ENCODE measurements at regions not wholly inside any gene's neighbourhood (a gene's known extent, or its start where the extent isn't known, plus 50 kb on each side); places are given as distances from the start of the nearest gene placed in this dataset.

DNA sequence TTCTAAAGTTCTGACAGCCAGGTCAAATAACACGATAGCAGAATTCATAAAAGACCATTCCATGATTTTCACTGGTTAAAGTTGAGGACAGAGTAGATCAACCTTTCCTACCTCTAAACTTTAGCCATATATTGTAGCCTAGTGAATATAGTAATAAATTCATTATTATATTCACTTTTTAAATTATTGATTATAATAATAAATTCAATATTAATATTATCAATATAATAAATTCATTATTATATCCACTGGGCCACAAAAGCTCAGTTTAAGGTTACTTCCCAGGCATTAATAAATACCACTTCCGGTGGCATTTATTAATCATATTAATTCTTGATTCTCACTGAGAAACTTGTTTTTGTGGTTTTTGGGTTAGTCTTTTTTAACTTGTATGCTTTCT lies 85.7 kb upstream of the GPC6 start:
- DNase-seq (ENCODE audit: low read depth) = no peak

DNA sequence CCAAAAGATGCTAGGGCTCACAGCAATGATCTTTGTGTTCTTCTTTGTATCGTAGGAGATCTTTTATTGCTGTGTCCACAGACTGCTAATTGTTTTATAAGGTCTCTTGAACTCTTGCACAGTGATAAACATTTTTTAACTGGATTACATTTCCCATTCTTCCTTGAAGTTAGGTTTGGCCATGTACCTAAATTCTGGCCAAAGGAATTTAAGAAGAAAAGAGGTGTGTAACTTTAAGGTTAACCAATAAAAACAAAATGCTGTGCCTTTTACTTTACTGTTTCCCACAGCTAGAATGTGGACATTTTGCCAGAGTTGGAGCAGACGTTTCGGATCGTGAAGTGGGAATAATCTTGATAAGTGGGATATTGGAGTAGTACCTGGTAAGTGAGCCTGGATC lies 82.6 kb upstream of the GPC6 start:
- DNase-seq (ENCODE audit: low read depth) = no peak

DNA sequence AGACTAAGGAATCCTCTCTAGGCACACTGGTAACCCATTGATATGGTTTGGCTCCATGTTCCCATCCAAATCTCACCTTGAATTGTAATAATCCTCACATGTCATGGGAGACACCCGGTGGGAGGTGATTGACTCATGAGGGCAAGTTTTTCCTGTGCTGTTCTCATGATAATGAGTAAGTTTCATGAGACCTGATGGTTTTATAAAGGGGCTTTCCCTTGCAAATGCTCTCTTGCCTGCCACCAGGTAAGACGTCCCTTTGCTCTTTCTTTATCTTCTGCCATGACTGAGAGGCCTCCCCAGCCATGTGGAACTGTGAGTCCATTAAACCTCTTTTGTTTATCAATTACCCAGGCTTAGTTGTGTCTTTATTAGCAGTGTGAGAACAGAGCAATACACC lies 81.4 kb upstream of the GPC6 start:
- DNase-seq (ENCODE audit: low read depth) = no peak

DNA sequence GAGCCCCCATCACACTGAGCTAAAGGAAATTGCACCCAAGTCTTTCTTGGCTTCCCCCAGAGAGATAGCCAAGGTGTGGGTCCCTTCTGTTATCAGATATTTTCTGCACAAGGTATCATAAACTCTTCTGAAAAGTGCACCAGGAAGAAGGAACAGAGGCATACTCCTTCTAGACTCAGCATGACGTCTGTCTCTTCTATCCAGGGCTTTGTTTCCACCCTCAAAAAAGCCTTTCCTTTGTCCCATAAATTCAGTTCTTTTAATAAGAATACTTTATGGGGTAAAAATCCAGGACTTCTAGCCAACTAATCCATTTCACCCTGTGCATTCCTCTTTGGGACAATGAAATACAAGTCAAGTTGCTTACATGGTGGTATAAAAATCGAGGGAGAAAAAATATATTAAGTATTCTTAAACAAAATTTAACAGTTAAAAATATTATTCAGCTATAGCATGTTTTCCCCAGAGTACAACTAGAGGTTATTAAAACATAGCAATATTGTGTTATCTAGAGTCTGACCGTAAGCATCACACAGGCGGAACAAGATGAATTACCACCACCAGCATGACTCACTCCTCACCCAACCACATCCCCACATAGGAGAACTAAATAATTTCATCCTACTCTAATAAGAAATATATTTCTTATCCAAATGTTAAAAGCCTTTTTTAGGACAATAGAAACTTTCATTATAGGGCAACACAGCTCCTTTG lies 79.9 kb upstream of the GPC6 start:
- no peak for DNase-seq (ENCODE audit: low read depth)

DNA sequence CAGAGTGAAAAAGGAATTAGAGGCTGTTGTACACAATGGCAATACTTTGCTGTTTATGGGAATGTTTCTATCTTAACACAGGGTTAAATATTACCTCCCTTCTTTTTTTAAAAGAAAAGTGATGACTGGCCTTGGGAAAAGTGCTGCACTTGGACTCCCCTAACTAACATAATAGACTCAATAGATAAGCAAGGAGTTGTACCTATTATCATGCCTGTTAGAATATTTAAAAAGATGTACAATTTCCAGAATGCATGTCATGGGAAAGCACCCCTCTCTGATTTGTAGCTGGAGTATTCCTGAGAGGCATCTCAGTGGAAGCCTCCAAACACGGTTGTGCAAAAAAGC lies 79.3 kb upstream of the GPC6 start:
- no peak for DNase-seq (ENCODE audit: low read depth)

DNA sequence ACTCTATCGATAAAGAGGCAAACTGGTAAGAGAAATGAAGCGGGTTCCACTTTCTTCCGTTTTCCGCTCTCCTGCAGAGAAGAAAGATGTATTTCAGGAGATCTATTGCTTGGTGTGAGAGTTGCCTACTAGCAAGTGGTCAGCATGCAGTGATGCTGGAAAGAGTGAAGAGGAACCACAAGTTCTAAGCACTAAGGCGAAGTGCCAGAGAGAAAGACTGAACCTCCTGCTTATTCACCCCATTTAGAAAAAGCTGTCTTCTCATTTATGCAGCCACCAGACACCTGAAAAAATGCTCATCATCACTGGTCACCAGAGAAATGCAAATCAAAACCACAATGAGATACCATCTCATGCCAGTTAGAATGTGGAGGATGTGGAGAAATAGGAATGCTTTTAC lies 78.7 kb upstream of the GPC6 start:
- DNase-seq (ENCODE audit: low read depth) = no peak

DNA sequence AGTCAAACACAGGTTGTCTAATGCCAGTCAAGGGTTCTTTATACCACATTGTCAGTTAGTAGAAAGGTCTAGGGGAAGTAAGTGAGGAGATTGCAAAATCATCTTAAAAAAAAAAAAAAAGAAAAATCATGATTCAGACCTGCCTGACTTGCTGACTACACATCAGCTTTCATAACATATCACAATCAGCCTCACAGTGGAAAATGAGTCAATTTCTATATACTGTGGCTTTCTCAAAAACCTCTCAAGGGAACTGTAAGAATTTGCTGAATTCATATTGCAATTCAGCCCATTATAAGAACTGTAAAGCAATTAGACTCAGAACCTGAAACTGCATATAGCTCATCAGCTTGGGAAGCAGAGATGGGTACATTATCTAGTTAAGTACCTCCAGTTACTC lies 75.3 kb upstream of the GPC6 start:
- DNase-seq (ENCODE audit: low read depth) = no peak

DNA sequence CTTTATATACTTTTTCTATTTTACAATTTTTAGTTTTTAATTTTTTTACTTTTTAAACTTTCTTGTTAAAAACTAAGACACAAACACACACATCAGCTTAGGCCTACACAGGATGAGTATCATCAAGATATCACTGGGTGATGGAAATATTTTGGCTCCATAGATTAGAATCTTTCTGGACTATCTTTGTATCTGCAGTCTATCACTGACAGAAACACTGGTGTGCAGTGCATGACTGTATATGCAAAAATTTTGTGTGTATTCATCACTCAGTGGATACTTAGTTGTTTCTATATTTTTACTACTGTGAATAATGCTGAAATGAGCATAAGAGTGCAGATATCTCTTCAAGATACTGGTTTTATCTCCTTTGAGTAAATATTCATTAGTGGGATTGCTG lies 68.0 kb upstream of the GPC6 start:
- no peak for DNase-seq (ENCODE audit: low read depth)

DNA sequence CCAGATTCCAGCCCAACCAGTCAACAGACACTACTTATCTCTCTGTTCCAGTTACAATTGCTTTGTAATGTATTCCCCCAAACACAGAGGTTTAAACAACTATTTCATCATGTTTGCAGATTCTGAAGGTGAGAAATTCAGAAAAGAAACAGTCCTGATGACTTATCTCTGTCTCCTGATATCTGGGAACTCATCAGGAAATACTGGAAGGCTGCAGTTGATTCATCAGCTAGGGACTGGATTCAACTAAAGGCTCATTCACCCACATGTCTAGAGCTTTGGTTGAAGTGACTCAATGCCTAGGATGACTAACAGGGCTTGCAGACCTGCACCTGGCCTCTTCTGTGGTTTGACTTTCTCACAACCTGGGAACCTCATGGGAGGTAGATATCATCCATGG lies 56.6 kb upstream of the GPC6 start:
- no peak for DNase-seq (ENCODE audit: low read depth)

DNA sequence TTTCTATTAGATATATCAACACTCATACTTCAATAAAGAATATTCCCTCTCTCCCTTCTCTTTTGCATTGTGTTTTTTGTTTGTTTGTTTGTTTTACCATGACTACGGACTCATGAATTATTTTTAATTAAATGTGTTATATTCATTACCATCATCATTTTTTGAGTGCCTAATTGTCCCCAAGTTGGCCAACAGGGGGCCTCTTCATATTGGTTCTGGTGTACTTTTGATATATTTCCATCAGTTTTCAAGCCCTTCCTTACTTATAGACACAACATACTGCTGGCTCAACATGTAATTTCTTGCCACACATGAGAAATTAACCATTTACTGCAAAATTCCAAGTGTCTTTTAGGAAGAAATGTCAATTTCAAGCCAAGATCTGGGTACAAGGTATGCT lies 54.5 kb upstream of the GPC6 start:
- DNase-seq (ENCODE audit: low read depth) = no peak

DNA sequence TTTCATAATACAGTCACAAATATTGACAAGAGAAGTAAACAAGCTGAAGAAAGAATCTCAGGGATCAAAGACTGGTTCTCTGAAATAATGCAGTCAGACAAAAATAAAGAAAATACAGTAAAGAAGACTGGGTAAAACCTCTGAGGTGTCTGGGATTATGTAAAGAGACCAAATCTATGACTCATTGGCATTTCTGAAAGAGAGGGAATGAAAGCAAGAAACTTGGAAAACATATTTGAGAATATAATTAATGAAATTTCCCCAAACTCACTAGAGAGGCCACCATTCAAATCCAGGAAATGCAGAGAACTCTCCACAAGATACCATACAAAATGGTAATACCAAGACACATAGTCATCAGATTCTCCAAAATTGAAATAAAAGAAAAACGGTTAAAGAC lies 53.0 kb upstream of the GPC6 start:
- DNase-seq (ENCODE audit: low read depth) = no peak

DNA sequence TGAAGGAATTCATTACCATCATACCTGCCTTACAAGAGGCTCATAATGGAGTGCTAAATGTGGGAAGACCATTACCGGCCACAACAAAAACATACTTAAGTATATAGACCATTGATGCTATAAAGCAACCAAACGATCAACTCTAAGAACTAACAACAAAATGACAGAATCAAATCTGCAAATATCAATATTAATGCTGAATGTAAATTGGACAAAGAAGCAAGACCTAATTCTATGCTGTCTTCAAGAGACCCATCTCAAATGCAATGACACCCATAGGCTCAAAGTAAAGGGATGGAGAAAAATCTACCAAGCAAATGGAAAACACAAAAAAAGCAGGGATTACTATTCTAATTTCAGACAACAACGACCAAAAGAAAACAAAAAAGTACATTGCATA lies 52.3 kb upstream of the GPC6 start:
- no peak for DNase-seq (ENCODE audit: low read depth)
